GM12864 (cell line): ENCODE measurements at regions not wholly inside any gene's neighbourhood (a gene's known extent, or its start where the extent isn't known, plus 50 kb on each side); places are given as distances from the start of the nearest gene placed in this dataset.

Experiments
- DNase-seq: peaks from one replicate; pipeline ENCODE4 v3.0.0-alpha.2; 2011; ENCODE audit warnings: low read depth
- H3K4me3 ChIP-seq: 2 replicates; pipeline ENCODE4 v1.5.1; 2011; ENCODE audit warnings: mild to moderate bottlenecking, low read depth, low read length, control low read depth
- CTCF ChIP-seq: IDR thresholded peaks from 2 replicates; pipeline ENCODE4 v1.5.1; 2011; ENCODE audit warnings: low read depth, mild to moderate bottlenecking, moderate library complexity, low read length, control low read depth, inconsistent platforms; ENCODE audit errors: missing control alignments

- H3K4me3 ChIP-seq, result no peak overlapping the region
- DNase-seq, result no peak
- no peak for TF ChIP-seq CTCF
Measured at GRCh38 chr20:37630166-37630565, 63.7 kb upstream of the CTNNBL1 start.

- no peak overlapping the region for H3K4me3 ChIP-seq
- TF ChIP-seq CTCF, result no peak
- no peak for DNase-seq
Measured at GRCh38 chr20:37627767-37628130, 66.1 kb upstream of the CTNNBL1 start.

GRCh38 chr20:37627060-37627766 is 66.6 kb upstream of the CTNNBL1 start:
- TF ChIP-seq CTCF, result no peak
- H3K4me3 ChIP-seq, result no peak overlapping the region
- no peak for DNase-seq

- H3K4me3 ChIP-seq, result no peak overlapping the region
- DNase-seq, result no peak
- TF ChIP-seq CTCF, result no peak
Measured at GRCh38 chr20:37624963-37625362, 68.9 kb upstream of the CTNNBL1 start.

GRCh38 chr20:37622728-37623127 is 71.1 kb upstream of the CTNNBL1 start:
- H3K4me3 ChIP-seq, result no peak overlapping the region
- no peak for DNase-seq
- no peak for TF ChIP-seq CTCF

GRCh38 chr20:37619496-37619895 is 74.3 kb upstream of the CTNNBL1 start:
- no peak overlapping the region for H3K4me3 ChIP-seq
- no peak for DNase-seq
- no peak for TF ChIP-seq CTCF

- DNase-seq, result no peak
- no peak for TF ChIP-seq CTCF
- H3K4me3 ChIP-seq, result no peak overlapping the region
Measured at GRCh38 chr20:37616110-37616425, 77.8 kb upstream of the CTNNBL1 start.
